UCSD-AML1 (cell line): ENCODE measurements at regions not wholly inside any gene's neighbourhood (a gene's known extent, or its start where the extent isn't known, plus 50 kb on each side); places are given as distances from the start of the nearest gene placed in this dataset.

Source experiments
- DNase-seq: peaks from one replicate; lab custom pipeline; 2025; ENCODE audit not compliant: unreplicated experiment; lab: John Stamatoyannopoulos, UW

GRCh38 chr10:125457406-125457805 lies 225.6 kb downstream of the TEX36 start:
- no peak for DNase-seq

GRCh38 chr10:125455855-125456254 lies 227.1 kb downstream of the TEX36 start:
- no peak for DNase-seq

- DNase-seq = no peak
These were observed 227.5 kb downstream of the TEX36 start for GRCh38 chr10:125455431-125455830.

- DNase-seq = no peak
These were observed 231.6 kb downstream of the TEX36 start for GRCh38 chr10:125451319-125451718.

GRCh38 chr10:125450218-125450617 lies 232.7 kb downstream of the TEX36 start:
- DNase-seq = no peak

- no peak for DNase-seq
These were observed 233.4 kb downstream of the TEX36 start for GRCh38 chr10:125449571-125449970.

- peak; percentile 18 for DNase-seq
These were observed 234.4 kb downstream of the TEX36 start for GRCh38 chr10:125448596-125448995.

GRCh38 chr10:125444790-125445189 lies 238.2 kb downstream of the TEX36 start:
- DNase-seq = no peak

- no peak for DNase-seq
These were observed 240.0 kb downstream of the TEX36 start for GRCh38 chr10:125442856-125443540.

- no peak for DNase-seq
These were observed 241.8 kb downstream of the TEX36 start for GRCh38 chr10:125441151-125441550.

- no peak for DNase-seq
These were observed 251.8 kb downstream of the TEX36 start for GRCh38 chr10:125431149-125431548.

- DNase-seq = no peak
These were observed 254.9 kb downstream of the TEX36 start for GRCh38 chr10:125428054-125428453.

- no peak for DNase-seq
These were observed 258.6 kb downstream of the TEX36 start for GRCh38 chr10:125424191-125424847.

GRCh38 chr10:125423569-125423968 lies 259.4 kb downstream of the TEX36 start:
- no peak for DNase-seq

GRCh38 chr10:125419831-125420230 lies 259.5 kb upstream of the CTBP2 start:
- no peak for DNase-seq

GRCh38 chr10:125419146-125419545 lies 258.8 kb upstream of the CTBP2 start:
- no peak for DNase-seq

GRCh38 chr10:125417605-125418004 lies 257.2 kb upstream of the CTBP2 start:
- DNase-seq = no peak

GRCh38 chr10:125415964-125416363 lies 255.6 kb upstream of the CTBP2 start:
- no peak for DNase-seq

GRCh38 chr10:125415006-125415633 lies 254.8 kb upstream of the CTBP2 start:
- DNase-seq = no peak

GRCh38 chr10:125411724-125412123 lies 251.4 kb upstream of the CTBP2 start:
- DNase-seq = no peak

GRCh38 chr10:125409756-125410155 lies 249.4 kb upstream of the CTBP2 start:
- no peak for DNase-seq

- no peak for DNase-seq
These were observed 247.2 kb upstream of the CTBP2 start for GRCh38 chr10:125407557-125407956.
